Breast epithelium (tissue), 4 donors: ENCODE measurements at regions not wholly inside any gene's neighbourhood (a gene's known extent, or its start where the extent isn't known, plus 50 kb on each side); places are given as distances from the start of the nearest gene placed in this dataset.

Experiments used
- DNase-seq, 2 donors: peaks; one replicate each; pipeline ENCODE4 v3.0.0-alpha.2; 2019; ENCODE audit warnings: low spot score in 2 of 2
- H3K27ac ChIP-seq, 2 donors: fragments of 200-600 bp; sonication (generic) in 1 of 2; one replicate each; pipeline ENCODE4 v1.5.1; 2016 to 2019; ENCODE audit warnings: mild to moderate bottlenecking in 1 of 2
- H3K27me3 ChIP-seq, 2 donors: fragments of 200-600 bp; sonication (generic) in 1 of 2; one replicate each; pipeline versions ENCODE4 v1.5.1 to v1.6.0; 2017 to 2019; ENCODE audit warnings: control low read depth in 1 of 2, mild to moderate bottlenecking in 1 of 2
- H3K36me3 ChIP-seq: fragments of 200-600 bp; one replicate; pipeline ENCODE4 v1.5.1; 2019
- H3K4me1 ChIP-seq, 2 donors: fragments of 200-600 bp; sonication (generic); one replicate each; pipeline ENCODE4 v1.5.1; 2016 to 2019; ENCODE audit warnings: control low read depth in 1 of 2
- H3K4me3 ChIP-seq, 3 donors: fragments of 200-600 bp; sonication (generic); 1 replicate in 2 of 3; 2 replicates in 1 of 3; pipeline ENCODE4 v1.5.1; 2016 to 2019; ENCODE audit warnings: mild to moderate bottlenecking in 3 of 3, moderate library complexity in 2 of 3
- H3K9me3 ChIP-seq, 2 donors: fragments of 200-600 bp; sonication (generic) in 1 of 2; one replicate each; pipeline ENCODE4 v1.5.1; 2016 to 2019; ENCODE audit warnings: control low read depth in 1 of 2
- CTCF ChIP-seq, 3 donors: fragments of 450-650 bp; IDR thresholded peaks; one replicate each; pipeline ENCODE4 v1.5.1; 2016 to 2017; ENCODE audit warnings: antibody characterized with exemption in 3 of 3, mild to moderate bottlenecking in 3 of 3, moderate library complexity in 3 of 3
- POLR2A ChIP-seq: fragments of 450-650 bp; IDR thresholded peaks from one replicate; pipeline ENCODE4 v1.6.1; 2016; ENCODE audit warnings: antibody characterized with exemption, mild to moderate bottlenecking, moderate library complexity
- POLR2AphosphoS5 ChIP-seq, 3 donors: sonication (generic); formaldehyde crosslinking; IDR thresholded peaks; one replicate each; pipeline ENCODE4 v1.6.1; 2017; ENCODE audit warnings: antibody characterized with exemption in 3 of 3
- intact Hi-C: fragments of 100-400 bp; cut with DNase I; formaldehyde crosslinking; loops from one replicate; pipeline ENCODE4 v1.15.1; 2023; ENCODE audit warnings: low total_unique reads

- DNase-seq = no peak
- intact Hi-C loops = no loop called here
- Histone ChIP-seq H3K4me3 (no peak overlapping the region), H3K4me1 (no peaks in the 10 kb centered on the region), H3K27me3 (no peaks in the 10 kb centered on the region), H3K9me3 (no peaks in the 10 kb centered on the region), H3K36me3 (no peaks in the 10 kb centered on the region), H3K27ac (no peak overlapping the region)
- no peak for TF ChIP-seq POLR2A
- no peak for TF ChIP-seq POLR2AphosphoS5 (IDR thresholded peaks at IDR 0.05)
- TF ChIP-seq CTCF (IDR thresholded peaks at IDR 0.05) = no peak
Measured at GRCh38 chr1:219478811-219479210, 134.1 kb downstream of the ZC3H11B start.

- no peak overlapping the region for H3K4me3 ChIP-seq
- no peaks in the 10 kb centered on the region for H3K9me3 ChIP-seq
- intact Hi-C loops = no loop called here
- no peaks in the 10 kb centered on the region for H3K27me3 ChIP-seq
- H3K36me3 ChIP-seq = no peaks in the 10 kb centered on the region
- H3K4me1 ChIP-seq = no peaks in the 10 kb centered on the region
- H3K27ac ChIP-seq = no peak overlapping the region
- DNase-seq = no peak
- TF ChIP-seq POLR2A (no peak), POLR2AphosphoS5 (IDR thresholded peaks at IDR 0.05) (no peak), CTCF (IDR thresholded peaks at IDR 0.05) (no peak)
Measured at GRCh38 chr1:219477861-219478260, 135.0 kb downstream of the ZC3H11B start.

- Histone ChIP-seq H3K27me3 (no peaks in the 10 kb centered on the region), H3K9me3 (no peaks in the 10 kb centered on the region), H3K36me3 (no peaks in the 10 kb centered on the region), H3K4me1 (no peaks in the 10 kb centered on the region), H3K4me3 (no peak overlapping the region), H3K27ac (no peak overlapping the region)
- no peak for TF ChIP-seq POLR2A
- DNase-seq = no peak
- intact Hi-C loops = no loop called here
Measured at GRCh38 chr1:219476716-219477115, 136.2 kb downstream of the ZC3H11B start.

GRCh38 chr1:219476116-219476515, 136.8 kb downstream of the ZC3H11B start:
- no peak overlapping the region for H3K27ac ChIP-seq
- H3K27me3 ChIP-seq = no peaks in the 10 kb centered on the region
- no peaks in the 10 kb centered on the region for H3K4me1 ChIP-seq
- H3K36me3 ChIP-seq = no peaks in the 10 kb centered on the region
- no peak overlapping the region for H3K4me3 ChIP-seq
- DNase-seq = no peak
- H3K9me3 ChIP-seq = no peaks in the 10 kb centered on the region
- no peak for TF ChIP-seq POLR2A
- no peak for TF ChIP-seq POLR2AphosphoS5 (IDR thresholded peaks at IDR 0.05)
- intact Hi-C loops = no loop called here

- Histone ChIP-seq H3K4me1 (no peaks in the 10 kb centered on the region), H3K27me3 (no peaks in the 10 kb centered on the region), H3K9me3 (no peaks in the 10 kb centered on the region), H3K36me3 (no peaks in the 10 kb centered on the region), H3K27ac (no peak overlapping the region), H3K4me3 (no peak overlapping the region)
- DNase-seq = no peak
- intact Hi-C loops = no loop called here
- TF ChIP-seq POLR2AphosphoS5 (IDR thresholded peaks at IDR 0.05) (no peak), CTCF (IDR thresholded peaks at IDR 0.05) (no peak)
Measured at GRCh38 chr1:219472596-219472995, 140.3 kb downstream of the ZC3H11B start.

- no peak for DNase-seq
- no peak for TF ChIP-seq POLR2A
- no peak for TF ChIP-seq POLR2AphosphoS5 (IDR thresholded peaks at IDR 0.05)
- no peak for TF ChIP-seq CTCF (IDR thresholded peaks at IDR 0.05)
- Histone ChIP-seq H3K36me3 (no peaks in the 10 kb centered on the region), H3K4me1 (no peaks in the 10 kb centered on the region), H3K9me3 (no peaks in the 10 kb centered on the region), H3K4me3 (no peak overlapping the region), H3K27me3 (no peaks in the 10 kb centered on the region), H3K27ac (peak overlapping the region in 1 of 2 donors; percentile 9)
- intact Hi-C loops = no loop called here
Measured at GRCh38 chr1:219467524-219467923, 145.4 kb downstream of the ZC3H11B start.
